Fibroblast of the aortic adventitia (primary cell): ENCODE measurements at regions not wholly inside any gene's neighbourhood (a gene's known extent, or its start where the extent isn't known, plus 50 kb on each side); places are given as distances from the start of the nearest gene placed in this dataset.
"Not testable (repeated sequence)": the region's sequence is repeated elsewhere in the genome, so short reads cannot be mapped to it uniquely, and the experiment has no call there.

ENCODE experiments used
- DNase-seq: peaks from one replicate; pipeline ENCODE4 v3.0.0-alpha.2; 2010; ENCODE audit warnings: low read depth
- H3K4me3 ChIP-seq: 2 replicates; pipeline ENCODE4 v1.5.1; 2011; ENCODE audit warnings: low read depth, mild to moderate bottlenecking, control low read depth, low read length, moderate library complexity
- CTCF ChIP-seq: IDR thresholded peaks from 2 replicates; pipeline ENCODE4 v1.5.1; 2011; ENCODE audit warnings: mild to moderate bottlenecking, low read length, control low read depth, inconsistent platforms; ENCODE audit not compliant: insufficient read depth

GRCh38 chr12:87430444-87430843 is 598.8 kb downstream of the C12orf50 start:
- no peak for TF ChIP-seq CTCF
- no peak overlapping the region for H3K4me3 ChIP-seq
- peak; percentile 25 for DNase-seq

- DNase-seq, result peak; percentile 59
- TF ChIP-seq CTCF, result no peak
- no peak overlapping the region for H3K4me3 ChIP-seq
Measured at GRCh38 chr12:87428701-87429277, 600.4 kb downstream of the C12orf50 start.

- H3K4me3 ChIP-seq, result no peak overlapping the region
- peak; percentile 78 for DNase-seq
- TF ChIP-seq CTCF, result no peak
Measured at GRCh38 chr12:87427770-87428169, 601.4 kb downstream of the C12orf50 start.

GRCh38 chr12:87425942-87426554 is 603.2 kb downstream of the C12orf50 start:
- H3K4me3 ChIP-seq, result no peak overlapping the region
- no peak for TF ChIP-seq CTCF
- no peak for DNase-seq

DNA sequence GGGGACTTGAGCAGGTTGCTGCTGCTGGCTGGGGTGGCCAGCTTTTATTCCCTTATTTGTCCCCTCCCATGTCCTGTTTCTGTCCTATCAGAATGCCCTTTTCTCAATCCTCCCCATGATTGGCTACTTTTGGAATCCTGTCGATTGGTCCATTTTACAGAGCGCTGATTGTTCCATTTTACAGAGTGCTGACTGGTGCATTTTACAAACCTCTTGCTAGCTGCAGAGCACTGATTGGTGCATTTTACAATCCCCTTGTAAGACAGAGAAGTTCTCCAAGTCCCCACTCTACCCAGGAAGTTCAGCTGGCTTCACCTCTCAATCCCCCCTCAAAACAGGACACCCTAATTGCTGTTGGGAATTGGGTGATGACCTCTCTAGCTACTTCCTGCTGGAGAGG is 608.0 kb downstream of the C12orf50 start:
- not testable (repeated sequence) for H3K4me3 ChIP-seq, DNase-seq

DNA sequence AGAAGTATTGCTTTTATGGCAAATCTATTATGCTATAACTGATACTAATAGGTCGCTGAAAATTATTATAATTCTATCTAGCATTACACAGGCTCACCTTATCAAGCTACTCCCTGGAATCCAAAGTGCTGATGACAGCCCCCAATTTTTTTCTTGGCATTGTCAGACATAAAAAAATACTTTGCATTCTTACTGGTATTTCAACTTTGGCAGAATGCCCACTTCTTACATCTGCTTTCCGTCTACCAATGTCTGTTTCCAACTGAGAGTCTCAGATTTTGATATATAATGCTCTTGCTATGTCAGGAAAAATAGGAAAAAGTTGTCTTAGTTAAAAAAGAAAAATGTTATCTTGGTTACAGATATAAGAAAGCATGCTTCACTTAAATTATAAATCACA is 615.4 kb downstream of the C12orf50 start:
- H3K4me3 ChIP-seq, result no peak overlapping the region
- peak; percentile 96 for DNase-seq
- TF ChIP-seq CTCF, result no peak

- DNase-seq, result peak; percentile 56
- TF ChIP-seq CTCF, result no peak
- no peak overlapping the region for H3K4me3 ChIP-seq
Measured at GRCh38 chr12:87406926-87407325, 622.3 kb downstream of the C12orf50 start.
